Islet precursor cell (in vitro differentiated cells): ENCODE measurements at regions not wholly inside any gene's neighbourhood (a gene's known extent, or its start where the extent isn't known, plus 50 kb on each side); places are given as distances from the start of the nearest gene placed in this dataset.
"Not testable (repeated sequence)": the region's sequence is repeated elsewhere in the genome, so short reads cannot be mapped to it uniquely, and the experiment has no call there.

Experiments used
- DNase-seq: peaks from one replicate; pipeline ENCODE4 v3.0.0-alpha.2; 2018

GRCh38 chr13:87986639-87987250 is 315.6 kb downstream of the SLITRK5 start:
- DNase-seq, result no peak

- no peak for DNase-seq
Measured at GRCh38 chr13:87998081-87998480, 326.9 kb downstream of the SLITRK5 start.

GRCh38 chr13:87999240-87999700 is 328.1 kb downstream of the SLITRK5 start:
- peak; percentile 55 for DNase-seq

- no peak for DNase-seq
Measured at GRCh38 chr13:87999788-88000187, 328.6 kb downstream of the SLITRK5 start.

- no peak for DNase-seq
Measured at GRCh38 chr13:88000239-88000638, 329.1 kb downstream of the SLITRK5 start.

GRCh38 chr13:88000787-88001186 is 329.6 kb downstream of the SLITRK5 start:
- no peak for DNase-seq

GRCh38 chr13:88005188-88005587 is 334.0 kb downstream of the SLITRK5 start:
- DNase-seq, result no peak

GRCh38 chr13:88014527-88014926 is 343.4 kb downstream of the SLITRK5 start:
- no peak for DNase-seq

GRCh38 chr13:88022431-88023208 is 351.4 kb downstream of the SLITRK5 start:
- no peak for DNase-seq

- no peak for DNase-seq
Measured at GRCh38 chr13:88026241-88026640, 355.1 kb downstream of the SLITRK5 start.

GRCh38 chr13:88031980-88032559 is 360.9 kb downstream of the SLITRK5 start:
- no peak for DNase-seq

- DNase-seq, result not testable (repeated sequence)
Measured at GRCh38 chr13:88036205-88036604, 365.0 kb downstream of the SLITRK5 start.

GRCh38 chr13:88042489-88042888 is 371.3 kb downstream of the SLITRK5 start:
- DNase-seq, result no peak

GRCh38 chr13:88051746-88052482 is 380.7 kb downstream of the SLITRK5 start:
- peak; percentile 43 for DNase-seq

- DNase-seq, result no peak
Measured at GRCh38 chr13:88063741-88064140, 392.6 kb downstream of the SLITRK5 start.

- no peak for DNase-seq
Measured at GRCh38 chr13:88066847-88067246, 395.7 kb downstream of the SLITRK5 start.

- no peak for DNase-seq
Measured at GRCh38 chr13:88068316-88068715, 397.1 kb downstream of the SLITRK5 start.

GRCh38 chr13:88068975-88069374 is 397.8 kb downstream of the SLITRK5 start:
- DNase-seq, result peak; percentile 66

- peak; percentile 69 for DNase-seq
Measured at GRCh38 chr13:88071371-88071770, 400.2 kb downstream of the SLITRK5 start.

- no peak for DNase-seq
Measured at GRCh38 chr13:88074794-88075510, 403.8 kb downstream of the SLITRK5 start.

- no peak for DNase-seq
Measured at GRCh38 chr13:88085036-88085435, 413.9 kb downstream of the SLITRK5 start.

GRCh38 chr13:88086577-88086976 is 415.4 kb downstream of the SLITRK5 start:
- no peak for DNase-seq

- no peak for DNase-seq
Measured at GRCh38 chr13:88097541-88097940, 426.4 kb downstream of the SLITRK5 start.
